SW480 (cell line): ENCODE measurements at regions not wholly inside any gene's neighbourhood (a gene's known extent, or its start where the extent isn't known, plus 50 kb on each side); places are given as distances from the start of the nearest gene placed in this dataset.

Experiments
- DNase-seq: peaks from one replicate; pipeline ENCODE4 v3.0.0-alpha.2; 2016; ENCODE audit warnings: low spot score

- no peak for DNase-seq
Measured at GRCh38 chr16:86018071-86018470, 119.1 kb downstream of the IRF8 start.

- no peak for DNase-seq
Measured at GRCh38 chr16:86018487-86018886, 119.5 kb downstream of the IRF8 start.

DNA sequence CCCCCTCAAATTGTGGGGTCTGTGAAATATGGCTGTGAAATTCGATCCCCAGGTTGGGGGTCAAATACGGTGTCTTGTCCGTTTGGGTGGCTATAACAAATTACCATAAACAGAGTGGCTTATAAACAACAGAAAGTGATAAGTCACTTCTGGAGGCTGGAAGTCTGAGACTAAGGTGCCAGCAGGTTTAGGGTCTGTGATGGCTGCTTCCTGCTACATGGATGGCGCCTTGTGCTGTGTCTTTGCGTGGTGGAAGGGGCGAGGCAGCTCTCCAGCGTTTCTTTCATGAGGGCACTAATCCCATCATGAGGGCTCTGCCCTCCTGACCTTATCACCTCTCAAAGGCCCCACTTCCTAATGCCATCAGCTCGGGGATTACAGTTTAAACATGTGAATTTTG lies 120.0 kb downstream of the IRF8 start:
- no peak for DNase-seq

DNA sequence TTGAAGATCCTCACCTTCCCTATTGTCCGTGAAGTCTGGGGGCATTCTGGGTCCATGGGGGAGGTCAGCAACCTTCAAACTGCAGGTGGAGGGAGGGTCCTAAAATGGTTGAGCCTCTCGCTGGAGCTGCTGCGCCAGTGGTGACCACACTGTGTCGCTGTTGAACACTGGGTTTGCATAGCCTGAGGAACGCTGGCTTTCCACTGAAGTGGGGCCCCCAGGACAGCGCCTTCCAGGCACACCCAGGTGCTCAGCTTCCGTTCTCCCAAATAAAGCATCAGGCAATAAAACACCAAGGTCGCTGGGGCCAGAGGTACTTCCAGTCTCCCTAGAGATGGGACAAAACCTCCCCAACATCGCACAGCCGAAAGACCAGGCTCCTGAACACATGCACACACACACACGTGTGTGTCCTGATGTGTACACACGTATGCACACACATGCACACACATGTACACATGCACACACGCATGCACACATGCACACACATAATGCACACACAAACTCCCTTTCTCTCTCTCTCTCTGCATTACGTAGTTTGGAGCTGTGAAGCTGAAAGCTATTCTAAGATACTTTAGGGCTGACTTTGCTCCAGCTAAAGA lies 120.6 kb downstream of the IRF8 start:
- no peak for DNase-seq

- DNase-seq = no peak
Measured at GRCh38 chr16:86020971-86021370, 122.0 kb downstream of the IRF8 start.

DNA sequence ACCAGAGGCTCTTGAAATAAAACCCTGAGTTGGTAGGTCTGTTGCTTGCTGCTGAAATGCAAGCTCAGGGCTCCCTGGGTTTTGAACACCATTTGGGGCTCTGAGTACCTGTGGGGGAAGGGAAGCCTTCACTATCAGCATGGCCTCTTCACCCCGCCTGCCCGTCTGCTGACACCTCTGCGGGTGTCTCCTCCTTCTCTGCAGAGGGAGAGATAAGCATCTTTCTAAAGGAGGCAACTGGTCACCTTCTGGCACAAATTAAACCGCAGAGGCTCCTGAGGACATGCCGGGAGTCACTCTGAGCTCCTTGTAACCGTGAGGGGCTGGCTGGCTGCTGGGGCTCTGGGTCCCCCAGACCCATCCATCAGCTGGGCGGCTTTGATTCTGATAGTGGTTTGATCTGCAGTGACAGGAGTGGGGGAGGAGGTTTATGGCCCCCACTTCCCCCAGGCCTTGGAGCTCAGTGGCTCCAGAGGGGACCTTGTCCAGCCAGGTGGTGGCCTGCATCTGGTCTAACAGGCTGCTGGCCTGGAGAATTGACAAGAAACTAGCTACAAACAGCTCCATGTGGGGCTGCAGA lies 123.5 kb downstream of the IRF8 start:
- DNase-seq = no peak

DNA sequence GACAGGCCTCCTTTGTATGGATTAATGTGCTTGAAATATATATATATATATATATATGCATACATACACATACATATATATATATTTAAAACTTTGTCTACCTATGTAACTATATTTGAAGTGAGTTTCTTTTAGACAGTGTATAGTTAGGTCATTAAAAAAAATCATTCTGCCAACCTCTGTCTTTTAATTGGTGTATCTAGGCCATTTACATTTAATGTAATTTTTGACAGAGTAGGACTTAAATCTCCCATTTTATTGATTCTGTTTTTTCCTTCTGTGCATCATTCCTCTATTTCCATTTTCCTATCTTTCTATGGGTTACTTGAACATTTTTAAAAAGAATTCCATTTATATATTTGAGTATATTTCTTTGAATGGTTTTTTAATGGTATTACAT lies 125.2 kb downstream of the IRF8 start:
- no peak for DNase-seq

- no peak for DNase-seq
Measured at GRCh38 chr16:86025706-86026105, 126.7 kb downstream of the IRF8 start.

DNA sequence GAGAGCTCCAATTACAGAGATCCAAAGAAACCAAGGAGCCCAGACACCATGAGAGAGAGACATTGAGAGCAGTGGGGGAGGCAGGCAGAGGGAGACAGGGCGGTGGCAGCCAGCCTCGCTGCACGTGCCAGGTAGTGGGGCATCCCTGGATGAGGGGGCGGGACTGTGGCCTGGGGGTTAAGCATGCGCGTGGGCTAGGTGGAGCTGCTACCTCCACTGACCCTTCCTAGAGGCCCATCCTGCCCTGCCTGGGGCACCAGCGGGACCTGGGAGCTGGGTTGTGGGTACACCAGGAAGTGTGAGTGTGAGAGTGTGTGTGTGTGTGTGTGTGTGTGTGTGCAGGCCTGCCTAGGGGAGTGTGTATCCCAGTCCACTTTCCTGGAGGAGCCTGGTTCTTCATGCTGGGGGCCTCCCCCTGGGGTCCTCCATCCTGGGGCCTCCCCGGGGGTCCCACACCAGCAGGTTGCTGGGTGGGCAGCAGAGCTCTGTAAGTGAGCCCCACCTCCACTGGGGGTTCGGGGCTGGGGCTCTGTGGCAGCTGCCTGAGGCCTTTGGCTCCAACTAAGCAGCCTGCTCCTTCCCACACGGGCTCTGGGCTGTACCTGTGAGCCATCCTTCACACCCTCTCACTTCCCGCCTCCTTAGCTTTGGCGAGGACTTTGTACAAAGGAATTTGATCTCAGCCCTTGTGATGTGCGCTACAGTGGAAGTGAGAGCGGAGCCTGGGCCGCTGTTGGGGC lies 127.4 kb downstream of the IRF8 start:
- no peak for DNase-seq

DNA sequence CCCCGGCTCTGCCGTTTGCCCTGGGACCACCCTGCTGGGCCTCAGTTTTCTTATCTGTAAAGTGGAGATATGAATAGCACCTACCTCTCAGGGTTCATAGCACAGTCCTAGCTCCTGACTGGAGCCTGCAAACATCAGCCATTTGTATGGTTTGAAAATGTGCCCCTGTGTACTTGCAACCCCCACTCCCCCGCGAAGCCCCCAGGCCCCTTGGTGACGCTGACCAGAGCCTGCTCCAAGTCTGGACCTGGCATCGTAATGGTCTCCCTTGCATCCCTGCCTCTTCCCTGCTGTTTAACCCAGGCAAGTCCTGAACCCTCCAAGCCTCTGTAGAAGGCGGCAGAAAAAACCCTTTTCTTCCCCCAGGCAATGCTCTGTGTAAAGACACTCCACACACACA lies 128.0 kb downstream of the IRF8 start:
- no peak for DNase-seq

DNA sequence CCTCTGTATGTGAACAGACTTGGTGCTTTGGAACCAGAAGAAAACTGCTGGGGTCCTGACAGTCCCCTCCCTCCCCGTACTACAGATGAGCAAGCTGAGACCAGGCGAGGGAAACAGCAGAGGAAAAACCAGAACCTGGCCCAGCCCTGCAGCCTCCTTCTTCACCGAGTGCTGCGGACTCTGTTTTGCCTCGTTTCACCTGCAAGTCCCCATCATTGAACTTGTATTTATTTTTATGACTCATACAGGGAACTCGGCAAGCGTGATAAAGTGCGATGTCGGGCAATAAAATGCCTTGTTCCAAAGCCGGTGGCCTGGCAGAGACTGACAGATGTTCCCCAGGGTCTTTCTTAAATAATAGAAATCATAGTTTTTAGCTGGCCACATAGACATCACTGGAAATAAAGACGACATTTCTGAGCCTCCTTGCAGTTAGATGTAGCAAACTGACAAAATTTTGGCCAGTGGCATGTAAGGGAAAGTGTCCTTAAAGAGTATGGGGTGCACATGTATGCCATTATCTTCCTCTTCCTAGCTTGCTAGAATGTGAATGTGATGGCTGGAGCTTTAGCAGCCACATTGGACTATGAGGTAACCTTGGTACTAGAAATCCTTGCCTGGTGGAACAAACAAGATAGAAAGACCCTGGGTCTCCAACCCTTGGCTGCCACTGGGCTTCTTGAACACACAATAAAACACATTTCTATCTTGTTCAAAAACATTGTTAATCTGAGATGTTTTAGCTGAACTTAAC lies 128.6 kb downstream of the IRF8 start:
- peak; percentile 17 for DNase-seq

GRCh38 chr16:86029131-86029741 lies 130.3 kb downstream of the IRF8 start:
- DNase-seq = peak; percentile 27

GRCh38 chr16:86030116-86030515 lies 131.2 kb downstream of the IRF8 start:
- DNase-seq = no peak

DNA sequence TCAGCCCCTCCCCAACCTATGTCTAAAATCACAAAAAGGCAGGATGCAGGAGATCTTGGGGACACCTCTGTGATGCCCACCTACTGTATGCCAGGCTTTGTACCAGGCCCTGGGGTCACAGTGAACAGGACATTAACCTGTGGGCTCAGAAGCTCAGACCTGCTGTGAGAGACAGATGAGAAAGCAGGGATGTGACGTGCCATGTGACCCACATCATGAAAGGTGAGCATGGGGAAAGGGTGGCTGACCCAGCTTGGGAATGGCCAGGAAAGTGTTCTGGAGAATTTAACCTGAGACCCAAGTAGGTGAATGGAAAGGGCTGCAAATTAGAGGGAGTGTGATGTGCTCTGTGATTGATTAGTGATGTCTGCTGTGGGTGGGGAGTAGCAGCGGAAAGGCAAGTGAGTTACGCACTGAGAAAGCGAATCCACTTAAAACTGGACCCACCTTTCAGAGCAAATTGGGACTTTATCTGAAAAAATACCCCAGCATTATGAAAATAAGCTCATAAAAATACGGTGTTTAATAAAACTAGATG lies 132.2 kb downstream of the IRF8 start:
- DNase-seq = no peak

DNA sequence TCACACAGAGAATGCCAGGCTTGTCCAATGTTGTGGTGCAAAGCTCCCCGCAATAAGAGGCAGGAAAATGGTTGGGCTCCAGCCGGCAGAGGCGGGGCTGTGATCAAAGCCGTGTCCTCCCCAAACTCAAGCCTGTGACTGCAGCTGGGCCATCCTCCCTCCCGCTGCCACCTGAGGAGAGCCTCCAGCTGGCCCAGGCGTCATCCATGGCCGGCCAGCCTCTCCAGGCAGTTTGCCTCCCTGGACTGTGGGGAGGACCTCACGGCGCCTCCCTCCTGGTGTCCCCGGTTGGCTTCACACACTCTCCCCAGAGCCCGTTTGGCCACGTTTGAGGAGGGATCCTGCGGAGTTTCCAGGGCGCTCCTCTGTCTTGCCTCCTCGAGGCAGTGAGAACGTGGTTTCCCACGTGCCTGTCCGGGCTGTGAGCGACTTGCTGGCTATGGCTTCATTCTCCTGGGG lies 134.1 kb downstream of the IRF8 start:
- peak; percentile 52 for DNase-seq

GRCh38 chr16:86033971-86034370 lies 135.0 kb downstream of the IRF8 start:
- no peak for DNase-seq

DNA sequence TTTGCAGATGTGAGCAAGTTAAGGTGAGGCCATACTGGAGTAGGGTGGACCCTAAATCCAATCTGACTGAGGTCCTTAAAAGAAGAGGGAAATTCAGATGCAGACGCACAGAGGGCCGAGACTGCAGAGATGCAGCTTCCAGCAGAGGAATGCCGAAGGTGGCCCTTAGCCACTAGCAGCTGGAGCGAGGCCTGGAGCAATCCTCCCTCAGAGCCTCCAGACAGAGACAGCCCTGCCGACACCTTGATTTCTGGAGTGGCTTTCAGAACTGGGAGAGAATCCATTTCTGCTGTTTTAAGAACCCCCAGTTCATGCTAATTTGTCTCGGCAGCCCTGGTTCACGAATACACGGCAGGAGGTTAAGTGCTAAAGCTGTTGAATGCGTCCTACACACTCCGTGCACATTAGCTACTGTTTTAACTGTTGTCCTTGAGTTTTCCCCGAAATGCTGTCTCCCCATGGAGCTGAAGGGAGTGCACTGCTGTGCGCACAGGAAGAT lies 135.5 kb downstream of the IRF8 start:
- no peak for DNase-seq

GRCh38 chr16:86035906-86036305 lies 136.9 kb downstream of the IRF8 start:
- DNase-seq = no peak

- DNase-seq = no peak
Measured at GRCh38 chr16:86037999-86038925, 139.3 kb downstream of the IRF8 start.

GRCh38 chr16:86038926-86039310 lies 140.0 kb downstream of the IRF8 start:
- no peak for DNase-seq

GRCh38 chr16:86039606-86040005 lies 140.6 kb downstream of the IRF8 start:
- DNase-seq = no peak
